ENCODE measurements at regions not wholly inside any gene's neighbourhood (a gene's known extent, or its start where the extent isn't known, plus 50 kb on each side); places are given as distances from the start of the nearest gene placed in this dataset.

GRCh38 chr9:87125819-87126218 lies 178.5 kb upstream of the GAS1 start:
- TF ChIP-seq CTCF (IDR thresholded peaks at IDR 0.05; ENCODE audit: control extremely low read depth, extremely low read depth) = no peak
- Histone ChIP-seq H3K4me1 (ENCODE audit: control insufficient read depth in 5 of 5, insufficient read depth in 5 of 5, low read length in 5 of 5) (peaks cover 0 to 9% (median 2%) of the 10 kb centered on the region in 5 donors), H3K36me3 (ENCODE audit: control insufficient read depth in 4 of 4, insufficient read depth in 4 of 4, low read length in 4 of 4) (no peaks in the 10 kb centered on the region), H3K4me3 (no peak overlapping the region), H3K27ac (ENCODE audit: low read depth in 1 of 2, low read length in 1 of 2) (no peak overlapping the region), H3K27me3 (ENCODE audit: control insufficient read depth in 3 of 3, insufficient read depth in 3 of 3, low read length in 2 of 3) (no peaks in the 10 kb centered on the region), H3K9ac (ENCODE audit: insufficient read depth in 1 of 2, low read length in 2 of 2) (no peak overlapping the region), H3K9me3 (ENCODE audit: control insufficient read depth in 4 of 4, insufficient read depth in 3 of 4, low read length in 3 of 4) (no peaks in the 10 kb centered on the region)
- ATAC-seq (ENCODE audit: insufficient read depth, low FRiP score) = no peak
- no peak for DNase-seq
- WGBS, 2 donors = 76 to 79% methylated on average over 3 of the region's 3 CpGs

- no peak overlapping the region for H3K9ac ChIP-seq (ENCODE audit: insufficient read depth in 1 of 2, low read length in 2 of 2)
- ATAC-seq (ENCODE audit: insufficient read depth, low FRiP score) (no peak), DNase-seq (no peak)
- no peak overlapping the region for H3K4me3 ChIP-seq
- H3K27ac ChIP-seq (ENCODE audit: low read depth in 1 of 2, low read length in 1 of 2) = no peak overlapping the region
- H3K27me3 ChIP-seq (ENCODE audit: control insufficient read depth in 3 of 3, insufficient read depth in 3 of 3, low read length in 2 of 3) = no peaks in the 10 kb centered on the region
- 88 to 91% methylated on average over 1 of the region's 1 CpG for WGBS, 2 donors
- H3K9me3 ChIP-seq (ENCODE audit: control insufficient read depth in 4 of 4, insufficient read depth in 3 of 4, low read length in 3 of 4) = peaks cover 0 to 2% (median 0%) of the 10 kb centered on the region in 4 donors
- no peak for TF ChIP-seq CTCF (IDR thresholded peaks at IDR 0.05; ENCODE audit: control extremely low read depth, extremely low read depth)
- no peaks in the 10 kb centered on the region for H3K36me3 ChIP-seq (ENCODE audit: control insufficient read depth in 4 of 4, insufficient read depth in 4 of 4, low read length in 4 of 4)
- peaks cover 0 to 6% (median 2%) of the 10 kb centered on the region in 5 donors for H3K4me1 ChIP-seq (ENCODE audit: control insufficient read depth in 5 of 5, insufficient read depth in 5 of 5, low read length in 5 of 5)
These were observed 180.2 kb upstream of the GAS1 start for GRCh38 chr9:87127543-87127942.

- peaks cover 0 to 6% (median 0%) of the 10 kb centered on the region in 5 donors for H3K4me1 ChIP-seq (ENCODE audit: control insufficient read depth in 5 of 5, insufficient read depth in 5 of 5, low read length in 5 of 5)
- no peak overlapping the region for H3K4me3 ChIP-seq
- no peaks in the 10 kb centered on the region for H3K27me3 ChIP-seq (ENCODE audit: control insufficient read depth in 3 of 3, insufficient read depth in 3 of 3, low read length in 2 of 3)
- H3K36me3 ChIP-seq (ENCODE audit: control insufficient read depth in 4 of 4, insufficient read depth in 4 of 4, low read length in 4 of 4) = no peaks in the 10 kb centered on the region
- no peak for TF ChIP-seq CTCF (IDR thresholded peaks at IDR 0.05; ENCODE audit: control extremely low read depth, extremely low read depth)
- peaks cover 0 to 2% (median 0%) of the 10 kb centered on the region in 4 donors for H3K9me3 ChIP-seq (ENCODE audit: control insufficient read depth in 4 of 4, insufficient read depth in 3 of 4, low read length in 3 of 4)
- no peak for ATAC-seq (ENCODE audit: insufficient read depth, low FRiP score)
- no peak overlapping the region for H3K27ac ChIP-seq (ENCODE audit: low read depth in 1 of 2, low read length in 1 of 2)
- no peak for DNase-seq
- H3K9ac ChIP-seq (ENCODE audit: insufficient read depth in 1 of 2, low read length in 2 of 2) = no peak overlapping the region
- WGBS, 2 donors = 63 to 77% methylated on average over 2 of the region's 2 CpGs
These were observed 180.8 kb upstream of the GAS1 start for GRCh38 chr9:87127978-87128614.

Measured in lung (tissue), 11 donors.